ENCODE measurements at regions not wholly inside any gene's neighbourhood (a gene's known extent, or its start where the extent isn't known, plus 50 kb on each side); places are given as distances from the start of the nearest gene placed in this dataset.

GRCh38 chr1:72394457-72394856, 112.1 kb upstream of the NEGR1 start:
- no peaks in the 10 kb centered on the region for H4K20me1 ChIP-seq (ENCODE audit: insufficient read depth, low read length)
- TF ChIP-seq EZH2phosphoT487 (IDR thresholded peaks at IDR 0.05; ENCODE audit: low read length) (no peak), CTCF (IDR thresholded peaks at IDR 0.05; ENCODE audit: low read length) (no peak), EZH2 (optimal IDR thresholded peaks at IDR 0.05; ENCODE audit: low read depth, low read length) (no peak)
- H3K9me3 ChIP-seq (replicated peaks; ENCODE audit: insufficient read depth, low read length), result no peaks in the 10 kb centered on the region
- H2AFZ ChIP-seq (ENCODE audit: low read length), result no peak overlapping the region
- H3K27ac ChIP-seq (ENCODE audit: low read length), result no peak overlapping the region
- no peaks in the 10 kb centered on the region for H3K9me2 ChIP-seq (replicated peaks; ENCODE audit: insufficient read depth, low read length)
- no peaks in the 10 kb centered on the region for H3K79me2 ChIP-seq (ENCODE audit: low read length)
- 0 out of 2 replicates have a peak, but pooled peaks cover 3% of the 10 kb centered on the region for H3K4me1 ChIP-seq (ENCODE audit: low read length)
- peak; percentile 63 for DNase-seq
- no peak overlapping the region for H3K4me3 ChIP-seq (ENCODE audit: low read length)
- no peak overlapping the region for H3K9ac ChIP-seq (ENCODE audit: low read length)
- H3K27me3 ChIP-seq (replicated peaks; ENCODE audit: insufficient read depth, low read length), result peaks cover 10% of the 10 kb centered on the region
- no peaks in the 10 kb centered on the region for H3K36me3 ChIP-seq (replicated peaks; ENCODE audit: insufficient read depth, low read length)
- H3K4me2 ChIP-seq (ENCODE audit: low read depth, low read length), result no peak overlapping the region; the same call in 1 of the 2 replicates
- H3F3A ChIP-seq (ENCODE audit: insufficient read depth, low read length), result peaks cover 4% of the 10 kb centered on the region; the same call in 1 of the 2 replicates

GRCh38 chr1:72379072-72379471, 96.7 kb upstream of the NEGR1 start:
- Histone ChIP-seq H3K9me2 (replicated peaks; ENCODE audit: insufficient read depth, low read length) (no peaks in the 10 kb centered on the region), H3F3A (ENCODE audit: insufficient read depth, low read length) (no peaks in the 10 kb centered on the region), H3K36me3 (replicated peaks; ENCODE audit: insufficient read depth, low read length) (no peaks in the 10 kb centered on the region), H3K79me2 (ENCODE audit: low read length) (no peaks in the 10 kb centered on the region), H3K27me3 (replicated peaks; ENCODE audit: insufficient read depth, low read length) (no peaks in the 10 kb centered on the region), H2AFZ (ENCODE audit: low read length) (no peak overlapping the region), H3K9ac (ENCODE audit: low read length) (no peak overlapping the region), H3K9me3 (replicated peaks; ENCODE audit: insufficient read depth, low read length) (no peaks in the 10 kb centered on the region), H3K4me1 (ENCODE audit: low read length) (no peaks in the 10 kb centered on the region), H3K27ac (ENCODE audit: low read length) (no peak overlapping the region), H3K4me2 (ENCODE audit: low read depth, low read length) (no peak overlapping the region), H4K20me1 (ENCODE audit: insufficient read depth, low read length) (no peaks in the 10 kb centered on the region), H3K4me3 (ENCODE audit: low read length) (no peak overlapping the region)
- DNase-seq, result no peak
- no peak for TF ChIP-seq EZH2phosphoT487 (IDR thresholded peaks at IDR 0.05; ENCODE audit: low read length)
- TF ChIP-seq EZH2 (optimal IDR thresholded peaks at IDR 0.05; ENCODE audit: low read depth, low read length), result no peak
- no peak for TF ChIP-seq CTCF (IDR thresholded peaks at IDR 0.05; ENCODE audit: low read length)

- H3K9me2 ChIP-seq (replicated peaks; ENCODE audit: insufficient read depth, low read length), result no peaks in the 10 kb centered on the region
- H3K9ac ChIP-seq (ENCODE audit: low read length), result no peak overlapping the region
- no peaks in the 10 kb centered on the region for H3K9me3 ChIP-seq (replicated peaks; ENCODE audit: insufficient read depth, low read length)
- no peak overlapping the region for H3K27ac ChIP-seq (ENCODE audit: low read length)
- no peak overlapping the region for H3K4me3 ChIP-seq (ENCODE audit: low read length)
- H3K79me2 ChIP-seq (ENCODE audit: low read length), result no peaks in the 10 kb centered on the region
- no peak for DNase-seq
- H3K36me3 ChIP-seq (replicated peaks; ENCODE audit: insufficient read depth, low read length), result no peaks in the 10 kb centered on the region
- H3K27me3 ChIP-seq (replicated peaks; ENCODE audit: insufficient read depth, low read length), result peaks cover 3% of the 10 kb centered on the region; the same call in 1 of the 2 replicates
- H3F3A ChIP-seq (ENCODE audit: insufficient read depth, low read length), result no peaks in the 10 kb centered on the region
- H3K4me1 ChIP-seq (ENCODE audit: low read length), result no peaks in the 10 kb centered on the region
- no peak overlapping the region for H3K4me2 ChIP-seq (ENCODE audit: low read depth, low read length)
- no peaks in the 10 kb centered on the region for H4K20me1 ChIP-seq (ENCODE audit: insufficient read depth, low read length)
- no peak overlapping the region for H2AFZ ChIP-seq (ENCODE audit: low read length)
- TF ChIP-seq CTCF (IDR thresholded peaks at IDR 0.05; ENCODE audit: low read length), result no peak
- no peak for TF ChIP-seq EZH2phosphoT487 (IDR thresholded peaks at IDR 0.05; ENCODE audit: low read length)
- no peak for TF ChIP-seq EZH2 (optimal IDR thresholded peaks at IDR 0.05; ENCODE audit: low read depth, low read length)
Measured at GRCh38 chr1:72375226-72375625, 92.9 kb upstream of the NEGR1 start.
